Uterus (tissue), 3 donors: ENCODE measurements at regions not wholly inside any gene's neighbourhood (a gene's known extent, or its start where the extent isn't known, plus 50 kb on each side); places are given as distances from the start of the nearest gene placed in this dataset.

ENCODE experiments used
- DNase-seq, 2 donors: peaks; one replicate each; pipeline ENCODE4 v3.0.0-alpha.2; 2019 to 2020
- H3K27ac ChIP-seq, 2 donors: fragments of 200-600 bp; sonication (generic); 1 replicate in 1 of 2; 2 replicates in 1 of 2; pipeline ENCODE4 v1.5.1; 2016 to 2018
- H3K27me3 ChIP-seq, 2 donors: fragments of 200-600 bp; sonication (generic); one replicate each; pipeline ENCODE4 v1.5.1; 2018 to 2019; ENCODE audit warnings: control low read depth in 1 of 2
- H3K36me3 ChIP-seq, 2 donors: fragments of 200-600 bp; sonication (generic); one replicate each; pipeline ENCODE4 v1.5.1; 2019; ENCODE audit warnings: control low read depth in 1 of 2
- H3K4me1 ChIP-seq, 2 donors: fragments of 200-600 bp; sonication (generic); one replicate each; pipeline ENCODE4 v1.5.1; 2018 to 2019; ENCODE audit warnings: control low read depth in 1 of 2
- H3K4me3 ChIP-seq, 2 donors: fragments of 200-600 bp; sonication (generic); 1 replicate in 1 of 2; 2 replicates in 1 of 2; pipeline ENCODE4 v1.5.1; 2018 to 2019; ENCODE audit warnings: mild to moderate bottlenecking in 1 of 2
- H3K9me3 ChIP-seq, 2 donors: fragments of 200-600 bp; sonication (generic); one replicate each; pipeline ENCODE4 v1.5.1; 2019; ENCODE audit warnings: control low read depth in 1 of 2
- CTCF ChIP-seq, 4 experiments: fragments of 200-600 bp in 2 of 4; fragments of 450-650 bp in 2 of 4; sonication (generic) in 2 of 4; IDR thresholded peaks; one replicate each; pipeline ENCODE4 v1.5.1; 2016 to 2019; ENCODE audit warnings: antibody characterized with exemption in 4 of 4, mild to moderate bottlenecking in 2 of 4, moderate library complexity in 1 of 4
- POLR2A ChIP-seq, 2 donors: fragments of 450-650 bp; IDR thresholded peaks; one replicate each; pipeline ENCODE4 v1.6.1; 2016; ENCODE audit warnings: antibody characterized with exemption in 2 of 2, mild to moderate bottlenecking in 1 of 2, moderate library complexity in 1 of 2
- intact Hi-C: fragments of 100-400 bp; cut with DNase I; formaldehyde crosslinking; loops from one replicate; pipeline ENCODE4 v1.15.1; 2023; ENCODE audit warnings: low total_unique reads
- donor health status: DM: yes; HTN: yes; CAD: no.

GRCh38 chr4:170227928-170228327, 138.2 kb upstream of the AADAT start:
- no peak for TF ChIP-seq POLR2A (IDR thresholded peaks at IDR 0.05)
- TF ChIP-seq CTCF (IDR thresholded peaks at IDR 0.05), result no peak
- Histone ChIP-seq H3K27me3 (no peaks in the 10 kb centered on the region), H3K27ac (no peak overlapping the region), H3K36me3 (no peaks in the 10 kb centered on the region), H3K9me3 (no peaks in the 10 kb centered on the region), H3K4me1 (no peaks in the 10 kb centered on the region), H3K4me3 (no peak overlapping the region)
- DNase-seq, result no peak
- intact Hi-C loops, result no loop called here

GRCh38 chr4:170226288-170226687, 136.5 kb upstream of the AADAT start:
- TF ChIP-seq POLR2A (IDR thresholded peaks at IDR 0.05) (no peak), CTCF (IDR thresholded peaks at IDR 0.05) (no peak)
- Histone ChIP-seq H3K9me3 (no peaks in the 10 kb centered on the region), H3K4me3 (no peak overlapping the region), H3K36me3 (no peaks in the 10 kb centered on the region), H3K27ac (no peak overlapping the region), H3K27me3 (no peaks in the 10 kb centered on the region), H3K4me1 (no peaks in the 10 kb centered on the region)
- no peak for DNase-seq
- intact Hi-C loops, result no loop called here

- DNase-seq, result no peak
- intact Hi-C loops, result no loop called here
- H3K36me3 ChIP-seq, result no peaks in the 10 kb centered on the region
These were observed 125.0 kb upstream of the AADAT start for GRCh38 chr4:170214731-170215130.

GRCh38 chr4:170214101-170214500, 124.3 kb upstream of the AADAT start:
- Histone ChIP-seq H3K27ac (no peak overlapping the region), H3K9me3 (no peaks in the 10 kb centered on the region), H3K27me3 (no peaks in the 10 kb centered on the region), H3K4me1 (no peaks in the 10 kb centered on the region), H3K36me3 (no peaks in the 10 kb centered on the region), H3K4me3 (no peak overlapping the region)
- no peak for TF ChIP-seq POLR2A (IDR thresholded peaks at IDR 0.05)
- no peak for TF ChIP-seq CTCF (IDR thresholded peaks at IDR 0.05)
- DNase-seq, result no peak
- intact Hi-C loops, result no loop called here

More at GRCh38 chr4:170214731-170215130, 125.0 kb upstream of the AADAT start:
- Histone ChIP-seq H3K4me3 (no peak overlapping the region), H3K4me1 (no peaks in the 10 kb centered on the region), H3K27me3 (no peaks in the 10 kb centered on the region), H3K9me3 (no peaks in the 10 kb centered on the region), H3K27ac (no peak overlapping the region)
- TF ChIP-seq POLR2A (IDR thresholded peaks at IDR 0.05) (no peak), CTCF (IDR thresholded peaks at IDR 0.05) (no peak)

- H3K9me3 ChIP-seq, result no peaks in the 10 kb centered on the region
- no peaks in the 10 kb centered on the region for H3K27me3 ChIP-seq
- no peak overlapping the region for H3K4me3 ChIP-seq
- H3K36me3 ChIP-seq, result no peaks in the 10 kb centered on the region
- no peak for DNase-seq
- no peaks in the 10 kb centered on the region for H3K4me1 ChIP-seq
- no peak overlapping the region for H3K27ac ChIP-seq
- intact Hi-C loops, result no loop called here
- TF ChIP-seq POLR2A (IDR thresholded peaks at IDR 0.05) (no peak), CTCF (IDR thresholded peaks at IDR 0.05) (no peak)
These were observed 113.0 kb upstream of the AADAT start for GRCh38 chr4:170202721-170203120.
